ENCODE measurements at regions not wholly inside any gene's neighbourhood (a gene's known extent, or its start where the extent isn't known, plus 50 kb on each side); places are given as distances from the start of the nearest gene placed in this dataset.

GRCh38 chr15:66650433-66650832 lies 51.6 kb upstream of the SMAD6 start:
- peak overlapping the region; percentile 4 to 43 (median 37) for H3K27ac Mint-ChIP-seq
- no peak for TF ChIP-seq CTCF (IDR thresholded peaks at IDR 0.05; ENCODE audit: unreplicated experiment in 3 of 3)
- peaks cover 24% of the 10 kb centered on the region for H3K27me3 Mint-ChIP-seq (ENCODE audit: low read depth)
- H3K36me3 Mint-ChIP-seq (ENCODE audit: low read depth), result no peaks in the 10 kb centered on the region
- no peak overlapping the region for H3K4me3 Mint-ChIP-seq
- H3K4me1 Mint-ChIP-seq, result peaks cover 33% of the 10 kb centered on the region
- H3K9me3 Mint-ChIP-seq, result no peaks in the 10 kb centered on the region

GRCh38 chr15:66651198-66651597 lies 50.8 kb upstream of the SMAD6 start:
- H3K4me1 Mint-ChIP-seq, result peaks cover 41% of the 10 kb centered on the region
- peaks cover 24% of the 10 kb centered on the region for H3K27me3 Mint-ChIP-seq (ENCODE audit: low read depth)
- no peaks in the 10 kb centered on the region for H3K36me3 Mint-ChIP-seq (ENCODE audit: low read depth)
- no peak overlapping the region for H3K4me3 Mint-ChIP-seq
- no peak for TF ChIP-seq CTCF (IDR thresholded peaks at IDR 0.05; ENCODE audit: unreplicated experiment in 3 of 3)
- H3K9me3 Mint-ChIP-seq, result no peaks in the 10 kb centered on the region
- no peak overlapping the region for H3K27ac Mint-ChIP-seq

- Mint-ChIP-seq H3K36me3 (ENCODE audit: low read depth) (no peaks in the 10 kb centered on the region), H3K4me3 (no peak overlapping the region), H3K27ac (peak overlapping the region; percentile 39 to 77 (median 61)), H3K9me3 (no peaks in the 10 kb centered on the region), H3K4me1 (peaks cover 44% of the 10 kb centered on the region), H3K27me3 (ENCODE audit: low read depth) (peaks cover 24% of the 10 kb centered on the region)
- no peak for TF ChIP-seq CTCF (IDR thresholded peaks at IDR 0.05; ENCODE audit: unreplicated experiment in 3 of 3)
Observed at GRCh38 chr15:66651913-66652642, 50.0 kb upstream of the SMAD6 start.

Data from nephron (organoid).